ENCODE measurements at regions not wholly inside any gene's neighbourhood (a gene's known extent, or its start where the extent isn't known, plus 50 kb on each side); places are given as distances from the start of the nearest gene placed in this dataset.

DNA sequence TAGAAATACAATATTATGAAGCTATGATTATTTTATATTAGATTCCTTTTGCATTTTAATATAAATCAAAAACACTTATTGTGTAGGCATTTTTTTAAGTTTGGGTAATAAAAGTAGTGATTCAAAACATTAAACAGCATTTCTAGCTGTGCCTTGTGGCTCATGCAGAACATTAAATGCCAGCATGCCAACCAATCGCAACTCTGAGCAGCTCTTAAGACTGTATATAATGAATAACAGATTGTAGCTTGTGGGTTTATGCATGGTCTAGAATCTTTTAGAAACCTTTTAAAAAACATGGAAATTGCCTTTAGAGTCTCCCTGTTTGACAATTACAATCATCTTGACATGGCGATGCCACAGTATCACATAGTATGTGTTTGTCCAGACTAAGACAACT is 903.8 kb downstream of the EFNA5 start:
- TF ChIP-seq, protein P1, sequence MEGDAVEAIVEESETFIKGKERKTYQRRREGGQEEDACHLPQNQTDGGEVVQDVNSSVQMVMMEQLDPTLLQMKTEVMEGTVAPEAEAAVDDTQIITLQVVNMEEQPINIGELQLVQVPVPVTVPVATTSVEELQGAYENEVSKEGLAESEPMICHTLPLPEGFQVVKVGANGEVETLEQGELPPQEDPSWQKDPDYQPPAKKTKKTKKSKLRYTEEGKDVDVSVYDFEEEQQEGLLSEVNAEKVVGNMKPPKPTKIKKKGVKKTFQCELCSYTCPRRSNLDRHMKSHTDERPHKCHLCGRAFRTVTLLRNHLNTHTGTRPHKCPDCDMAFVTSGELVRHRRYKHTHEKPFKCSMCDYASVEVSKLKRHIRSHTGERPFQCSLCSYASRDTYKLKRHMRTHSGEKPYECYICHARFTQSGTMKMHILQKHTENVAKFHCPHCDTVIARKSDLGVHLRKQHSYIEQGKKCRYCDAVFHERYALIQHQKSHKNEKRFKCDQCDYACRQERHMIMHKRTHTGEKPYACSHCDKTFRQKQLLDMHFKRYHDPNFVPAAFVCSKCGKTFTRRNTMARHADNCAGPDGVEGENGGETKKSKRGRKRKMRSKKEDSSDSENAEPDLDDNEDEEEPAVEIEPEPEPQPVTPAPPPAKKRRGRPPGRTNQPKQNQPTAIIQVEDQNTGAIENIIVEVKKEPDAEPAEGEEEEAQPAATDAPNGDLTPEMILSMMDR (IDR thresholded peaks at IDR 0.05): no peak
- no peak for TF ChIP-seq POLR2AphosphoS5 (IDR thresholded peaks at IDR 0.05)
- no peak for TF ChIP-seq POLR2A (IDR thresholded peaks at IDR 0.05)
- TF ChIP-seq EP300 (IDR thresholded peaks at IDR 0.05): no peak

All from sigmoid colon (tissue), 4 donors.